ENCODE measurements at regions not wholly inside any gene's neighbourhood (a gene's known extent, or its start where the extent isn't known, plus 50 kb on each side); places are given as distances from the start of the nearest gene placed in this dataset.
A peak's percentile ranks its signal among the peaks of the same experiment; 100 is the strongest.

DNA sequence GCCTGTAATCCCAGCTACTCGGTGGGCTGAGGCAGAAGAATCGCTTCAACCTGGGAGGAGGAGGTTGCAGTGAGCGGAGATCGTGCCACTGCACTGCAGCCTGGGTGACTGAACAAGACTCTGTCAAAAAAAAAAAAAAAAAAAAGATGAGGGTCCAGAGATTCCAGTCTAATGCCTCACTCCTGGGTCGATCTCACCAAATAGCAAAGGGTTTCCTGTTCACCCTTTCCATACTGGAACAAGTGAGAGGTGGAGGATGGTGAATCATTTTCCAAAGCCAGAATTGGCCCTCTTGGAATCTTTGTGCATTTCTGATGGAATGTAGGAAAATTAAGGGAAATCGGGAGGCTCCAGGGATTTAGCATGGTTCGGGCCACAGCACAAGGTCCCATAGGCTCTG is 58.1 kb upstream of the ZNF648 start:
- no peak overlapping the region for H3K4me3 Mint-ChIP-seq
- Histone ChIP-seq H3K27me3 (ENCODE audit: insufficient read depth, low read length) (no peaks in the 10 kb centered on the region), H3K36me3 (ENCODE audit: insufficient read depth, low read length) (no peaks in the 10 kb centered on the region), H3K9me3 (ENCODE audit: control insufficient read depth in 1 of 2, low read length in 2 of 2) (no peaks in the 10 kb centered on the region), H3K4me1 (ENCODE audit: insufficient read depth, low read length) (no peaks in the 10 kb centered on the region), H3K4me3 (ENCODE audit: low read length in 2 of 2) (no peak overlapping the region), H3K27ac (ENCODE audit: low read depth, low read length) (no peak overlapping the region)
- no peaks in the 10 kb centered on the region for H3K36me3 Mint-ChIP-seq
- H3K27me3 Mint-ChIP-seq: peaks cover 2 to 15% of the 10 kb centered on the region in 2 donors
- no peak for DNase-seq
- intact Hi-C loops (cut with micrococcal nuclease): no loop called here
- CTCF ChIA-PET (ENCODE audit: partially characterized antibody): no interaction called here
- no peaks in the 10 kb centered on the region for H3K9me3 Mint-ChIP-seq
- H3K27ac Mint-ChIP-seq: no peak overlapping the region
- H3K4me1 Mint-ChIP-seq: no peaks in the 10 kb centered on the region
- POLR2A ChIA-PET (ENCODE audit: partially characterized antibody): no interaction called here

DNA sequence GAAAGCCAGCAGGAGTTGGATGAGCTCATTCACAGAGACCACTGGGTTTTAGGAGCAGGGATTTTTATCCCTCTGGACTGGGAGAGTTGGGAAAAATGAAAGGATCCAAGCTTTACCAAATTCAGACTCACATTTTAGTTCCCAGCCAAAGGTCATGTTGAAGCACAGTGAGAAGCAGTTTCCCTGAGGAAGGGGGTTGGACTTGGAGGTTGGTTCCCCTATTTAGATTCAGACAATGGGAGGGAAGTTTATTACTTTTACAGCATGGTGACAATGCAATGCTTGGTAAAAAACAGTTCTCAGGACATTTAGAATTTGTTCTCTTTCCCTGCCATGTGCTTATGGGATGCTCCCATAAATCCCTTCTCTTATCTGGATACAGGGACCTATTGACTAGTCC is 57.3 kb upstream of the ZNF648 start:
- Histone ChIP-seq H3K4me3 (ENCODE audit: low read length in 2 of 2) (no peak overlapping the region), H3K9me3 (ENCODE audit: control insufficient read depth in 1 of 2, low read length in 2 of 2) (no peaks in the 10 kb centered on the region), H3K4me1 (ENCODE audit: insufficient read depth, low read length) (no peaks in the 10 kb centered on the region), H3K36me3 (ENCODE audit: insufficient read depth, low read length) (no peaks in the 10 kb centered on the region), H3K27ac (ENCODE audit: low read depth, low read length) (no peak overlapping the region), H3K27me3 (ENCODE audit: insufficient read depth, low read length) (no peaks in the 10 kb centered on the region)
- no peak for DNase-seq
- Mint-ChIP-seq H3K9me3 (no peaks in the 10 kb centered on the region), H3K27me3 (peaks cover 2 to 18% of the 10 kb centered on the region in 2 donors), H3K4me3 (no peak overlapping the region), H3K4me1 (peaks cover 0 to 3% (median under 1%) of the 10 kb centered on the region in 4 donors), H3K27ac (no peak overlapping the region), H3K36me3 (no peaks in the 10 kb centered on the region)
- intact Hi-C loops (cut with micrococcal nuclease): no loop called here
- ChIA-PET CTCF (ENCODE audit: partially characterized antibody) (interaction anchor here (1.4 to 2.0 kb wide), 3 partner anchors 33 to 278 kb away, joined by 4 to 6 read pairs (median 5); no protein-coding TSS in a partner anchor), POLR2A (ENCODE audit: partially characterized antibody) (no interaction called here)

DNA sequence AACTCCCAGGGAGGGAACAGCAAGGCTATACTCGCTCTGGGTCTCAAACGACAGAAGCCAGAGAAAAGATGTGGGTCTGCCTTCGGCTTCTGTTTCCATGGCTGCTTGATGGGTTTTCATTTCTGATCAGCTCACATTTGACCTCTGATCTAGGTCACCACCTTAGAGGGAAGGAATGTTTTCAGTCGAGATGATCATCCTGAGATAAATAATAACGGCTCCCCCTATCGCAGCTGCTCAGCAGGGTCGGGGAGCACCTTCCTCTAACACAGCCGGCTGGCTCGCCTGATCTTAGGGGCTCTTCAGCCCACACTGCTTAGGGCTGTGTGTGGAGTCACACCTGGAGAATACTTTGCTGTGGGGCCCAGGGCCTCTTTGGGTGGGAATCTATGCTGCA is 53.1 kb upstream of the ZNF648 start:
- no peak for DNase-seq
- Mint-ChIP-seq H3K4me1 (peaks cover 0 to 3% (median 1%) of the 10 kb centered on the region in 4 donors), H3K9me3 (no peaks in the 10 kb centered on the region), H3K36me3 (no peaks in the 10 kb centered on the region), H3K27ac (no peak overlapping the region), H3K4me3 (no peak overlapping the region), H3K27me3 (peaks cover 5 to 27% of the 10 kb centered on the region in 2 donors)
- ChIA-PET CTCF (ENCODE audit: partially characterized antibody) (interaction anchor here (1.2 to 2.8 kb wide), 3 partner anchors 29 to 33 kb away, joined by 4 to 8 read pairs (median 6); no protein-coding TSS in a partner anchor), POLR2A (ENCODE audit: partially characterized antibody) (interaction anchor here (1.1 kb wide), 1 partner anchor 27 kb away, joined by 3 read pairs; no protein-coding TSS in a partner anchor)
- intact Hi-C loops (cut with micrococcal nuclease): no loop called here
- Histone ChIP-seq H3K4me3 (ENCODE audit: low read length in 2 of 2) (no peak overlapping the region), H3K9me3 (ENCODE audit: control insufficient read depth in 1 of 2, low read length in 2 of 2) (no peaks in the 10 kb centered on the region), H3K27ac (ENCODE audit: low read depth, low read length) (no peak overlapping the region), H3K27me3 (ENCODE audit: insufficient read depth, low read length) (no peaks in the 10 kb centered on the region), H3K36me3 (ENCODE audit: insufficient read depth, low read length) (no peaks in the 10 kb centered on the region), H3K4me1 (ENCODE audit: insufficient read depth, low read length) (no peaks in the 10 kb centered on the region)

DNA sequence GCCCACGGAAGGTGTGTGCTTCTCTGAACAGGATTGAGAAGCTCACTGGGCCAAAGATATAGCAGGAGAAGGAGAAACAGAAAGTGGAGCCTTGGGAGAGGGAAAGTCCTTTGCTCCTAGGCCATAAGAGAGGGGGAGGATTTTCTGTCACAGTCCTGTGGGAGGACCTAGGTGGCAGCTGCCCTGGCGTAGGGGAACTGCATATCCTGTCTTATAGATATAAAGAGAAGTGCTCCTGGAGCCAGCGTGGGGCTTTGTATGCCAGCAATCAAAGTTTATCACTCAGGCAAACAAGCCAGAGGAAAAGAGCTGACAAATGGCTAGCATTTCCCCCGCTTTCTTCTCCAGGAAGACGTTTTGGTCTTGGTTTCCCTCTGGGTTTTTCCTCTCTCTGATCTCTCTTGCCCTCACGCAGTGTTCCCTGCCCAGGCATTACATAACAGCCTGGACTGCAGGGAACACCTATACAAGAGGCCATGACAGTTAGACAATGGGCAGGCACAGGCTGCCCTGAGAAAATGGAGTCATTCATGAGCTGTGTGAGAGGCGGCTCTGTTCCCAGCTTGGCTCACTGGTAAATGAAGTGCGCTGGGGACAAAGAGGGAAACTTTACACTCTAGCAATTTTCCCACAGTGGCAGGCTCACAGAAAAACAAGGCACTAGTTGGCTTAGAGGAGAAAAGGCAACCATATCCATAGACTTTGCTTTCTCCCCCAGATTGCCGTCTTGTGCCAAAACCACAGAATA is 52.5 kb upstream of the ZNF648 start:
- H3K4me1 ChIP-seq (ENCODE audit: insufficient read depth, low read length): no peaks in the 10 kb centered on the region
- H3K27ac ChIP-seq (ENCODE audit: low read depth, low read length): no peak overlapping the region
- ChIA-PET CTCF (ENCODE audit: partially characterized antibody) (interaction anchor here (0.8 to 2.8 kb wide), 4 partner anchors 28 to 33 kb away, joined by 3 to 8 read pairs (median 5); no protein-coding TSS in a partner anchor), POLR2A (ENCODE audit: partially characterized antibody) (interaction anchor here (1.1 kb wide), 1 partner anchor 27 kb away, joined by 3 read pairs; no protein-coding TSS in a partner anchor)
- DNase-seq: no peak
- Mint-ChIP-seq H3K4me1 (peaks cover 0 to 3% (median 1%) of the 10 kb centered on the region in 4 donors), H3K27me3 (peaks cover 5 to 27% of the 10 kb centered on the region in 2 donors), H3K9me3 (no peaks in the 10 kb centered on the region), H3K27ac (no peak overlapping the region), H3K36me3 (no peaks in the 10 kb centered on the region), H3K4me3 (peak overlapping the region in 1 of 8 donors; percentile 43)
- H3K36me3 ChIP-seq (ENCODE audit: insufficient read depth, low read length): no peaks in the 10 kb centered on the region
- no peaks in the 10 kb centered on the region for H3K9me3 ChIP-seq (ENCODE audit: control insufficient read depth in 1 of 2, low read length in 2 of 2)
- H3K4me3 ChIP-seq (ENCODE audit: low read length in 2 of 2): no peak overlapping the region
- no peaks in the 10 kb centered on the region for H3K27me3 ChIP-seq (ENCODE audit: insufficient read depth, low read length)
- intact Hi-C loops (cut with micrococcal nuclease): no loop called here

DNA sequence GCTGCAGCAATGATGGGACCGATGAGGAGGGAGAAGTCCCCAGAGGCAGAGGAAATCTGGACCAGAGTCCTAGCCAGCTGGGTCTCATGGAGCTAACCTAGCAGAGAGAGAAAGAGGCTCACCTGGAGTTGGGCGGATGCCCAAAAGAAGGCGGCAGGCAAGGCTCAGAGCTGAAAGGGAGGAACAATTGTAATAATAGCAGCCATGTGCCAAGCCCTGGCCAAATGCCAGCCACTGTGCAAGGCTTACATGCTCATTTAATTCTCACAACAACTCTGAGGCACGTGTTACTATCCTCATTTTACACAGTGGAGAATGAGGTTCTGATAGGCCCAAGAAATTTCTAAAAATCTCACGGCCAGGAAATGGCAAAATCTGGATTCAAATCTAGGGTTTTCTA is 50.0 kb upstream of the ZNF648 start:
- Mint-ChIP-seq H3K9me3 (peaks cover 2 to 9% (median 4%) of the 10 kb centered on the region in 8 donors), H3K36me3 (peaks cover 0 to 5% of the 10 kb centered on the region in 2 donors), H3K4me3 (no peak overlapping the region), H3K4me1 (peaks cover 0 to 3% (median 1%) of the 10 kb centered on the region in 4 donors), H3K27me3 (peaks cover 12 to 27% of the 10 kb centered on the region in 2 donors), H3K27ac (no peak overlapping the region)
- intact Hi-C loops (cut with micrococcal nuclease): no loop called here
- H3K9me3 ChIP-seq (ENCODE audit: control insufficient read depth in 1 of 2, low read length in 2 of 2): no peaks in the 10 kb centered on the region
- H3K36me3 ChIP-seq (ENCODE audit: insufficient read depth, low read length): no peaks in the 10 kb centered on the region
- CTCF ChIA-PET (ENCODE audit: partially characterized antibody): interaction anchor here (4.2 kb wide), 1 partner anchor 28 kb away, joined by 63 read pairs; no protein-coding TSS in a partner anchor
- H3K4me3 ChIP-seq (ENCODE audit: low read length in 2 of 2): no peak overlapping the region
- DNase-seq: no peak
- H3K27me3 ChIP-seq (ENCODE audit: insufficient read depth, low read length): no peaks in the 10 kb centered on the region
- POLR2A ChIA-PET (ENCODE audit: partially characterized antibody): no interaction called here
- H3K27ac ChIP-seq (ENCODE audit: low read depth, low read length): no peak overlapping the region
- no peaks in the 10 kb centered on the region for H3K4me1 ChIP-seq (ENCODE audit: insufficient read depth, low read length)

Measured in CD4-positive, alpha-beta memory T cell (primary cell).